ENCODE measurements at regions not wholly inside any gene's neighbourhood (a gene's known extent, or its start where the extent isn't known, plus 50 kb on each side); places are given as distances from the start of the nearest gene placed in this dataset.

GRCh38 chr1:213521206-213521605 is 466.6 kb upstream of the PROX1 start:
- TF ChIP-seq CTCF (IDR thresholded peaks at IDR 0.05) (no peak), POLR2AphosphoS5 (IDR thresholded peaks at IDR 0.05) (no peak)
